ENCODE measurements at regions not wholly inside any gene's neighbourhood (a gene's known extent, or its start where the extent isn't known, plus 50 kb on each side); places are given as distances from the start of the nearest gene placed in this dataset.

GRCh38 chr4:71188156-71188640 is 150.6 kb upstream of the SLC4A4 start:
- peaks cover 8% of the 10 kb centered on the region; the same call in 1 of the 2 replicates for H3K27me3 ChIP-seq (ENCODE audit: insufficient read depth, low read depth)
- no peaks in the 10 kb centered on the region for H3K36me3 ChIP-seq (ENCODE audit: insufficient read depth)
- H4K20me1 ChIP-seq (ENCODE audit: insufficient read depth): no peaks in the 10 kb centered on the region
- H3K79me2 ChIP-seq (ENCODE audit: insufficient read depth, low read depth): no peaks in the 10 kb centered on the region
- no peak overlapping the region for H2AFZ ChIP-seq (ENCODE audit: low read depth)
- no peak overlapping the region for H3K4me3 ChIP-seq (IDR thresholded peaks at IDR 0.05; ENCODE audit: insufficient read depth, low read depth, low read length)
- H3K9ac ChIP-seq: no peak overlapping the region
- peaks cover 10% of the 10 kb centered on the region for H3K4me1 ChIP-seq (ENCODE audit: low read depth, poor library complexity, severe bottlenecking)
- H3K27ac ChIP-seq: no peak overlapping the region
- TF ChIP-seq CTCF (conservative IDR thresholded peaks at IDR 0.05; ENCODE audit: low read depth, low read length): no peak
- H3K4me2 ChIP-seq: no peak overlapping the region; the same call in 1 of the 2 replicates

GRCh38 chr4:71188951-71189350 is 149.9 kb upstream of the SLC4A4 start:
- H3K4me1 ChIP-seq (ENCODE audit: low read depth, poor library complexity, severe bottlenecking): peaks cover 5% of the 10 kb centered on the region
- TF ChIP-seq CTCF (conservative IDR thresholded peaks at IDR 0.05; ENCODE audit: low read depth, low read length): no peak
- H2AFZ ChIP-seq (ENCODE audit: low read depth): no peak overlapping the region
- H4K20me1 ChIP-seq (ENCODE audit: insufficient read depth): no peaks in the 10 kb centered on the region
- no peaks in the 10 kb centered on the region for H3K79me2 ChIP-seq (ENCODE audit: insufficient read depth, low read depth)
- no peak overlapping the region for H3K4me3 ChIP-seq (IDR thresholded peaks at IDR 0.05; ENCODE audit: insufficient read depth, low read depth, low read length)
- peaks cover 8% of the 10 kb centered on the region; the same call in 1 of the 2 replicates for H3K27me3 ChIP-seq (ENCODE audit: insufficient read depth, low read depth)
- H3K4me2 ChIP-seq: no peak overlapping the region
- H3K9ac ChIP-seq: no peak overlapping the region
- H3K27ac ChIP-seq: no peak overlapping the region
- H3K36me3 ChIP-seq (ENCODE audit: insufficient read depth): no peaks in the 10 kb centered on the region

- H3K9ac ChIP-seq: no peak overlapping the region
- H3K79me2 ChIP-seq (ENCODE audit: insufficient read depth, low read depth): no peaks in the 10 kb centered on the region
- no peaks in the 10 kb centered on the region for H4K20me1 ChIP-seq (ENCODE audit: insufficient read depth)
- H3K4me1 ChIP-seq (ENCODE audit: low read depth, poor library complexity, severe bottlenecking): peaks cover 1% of the 10 kb centered on the region
- no peak overlapping the region for H3K27ac ChIP-seq
- TF ChIP-seq CTCF (conservative IDR thresholded peaks at IDR 0.05; ENCODE audit: low read depth, low read length): no peak
- H3K36me3 ChIP-seq (ENCODE audit: insufficient read depth): no peaks in the 10 kb centered on the region
- H2AFZ ChIP-seq (ENCODE audit: low read depth): no peak overlapping the region
- H3K4me3 ChIP-seq (IDR thresholded peaks at IDR 0.05; ENCODE audit: insufficient read depth, low read depth, low read length): no peak overlapping the region
- H3K27me3 ChIP-seq (ENCODE audit: insufficient read depth, low read depth): peaks cover 8% of the 10 kb centered on the region; the same call in 1 of the 2 replicates
- no peak overlapping the region for H3K4me2 ChIP-seq
Observed at GRCh38 chr4:71189471-71189870, 149.3 kb upstream of the SLC4A4 start.

GRCh38 chr4:71194454-71194853 is 144.4 kb upstream of the SLC4A4 start:
- Histone ChIP-seq H3K4me3 (IDR thresholded peaks at IDR 0.05; ENCODE audit: insufficient read depth, low read depth, low read length) (no peak overlapping the region), H3K27me3 (ENCODE audit: insufficient read depth, low read depth) (no peaks in the 10 kb centered on the region), H3K4me1 (ENCODE audit: low read depth, poor library complexity, severe bottlenecking) (no peaks in the 10 kb centered on the region), H4K20me1 (ENCODE audit: insufficient read depth) (no peaks in the 10 kb centered on the region), H3K27ac (no peak overlapping the region), H3K79me2 (ENCODE audit: insufficient read depth, low read depth) (no peaks in the 10 kb centered on the region), H3K4me2 (no peak overlapping the region), H2AFZ (ENCODE audit: low read depth) (no peak overlapping the region), H3K36me3 (ENCODE audit: insufficient read depth) (no peaks in the 10 kb centered on the region), H3K9ac (no peak overlapping the region)
- TF ChIP-seq CTCF (conservative IDR thresholded peaks at IDR 0.05; ENCODE audit: low read depth, low read length): no peak
